K562 (cell line): ENCODE measurements at regions not wholly inside any gene's neighbourhood (a gene's known extent, or its start where the extent isn't known, plus 50 kb on each side); places are given as distances from the start of the nearest gene placed in this dataset.

ENCODE experiments used
- ARID1B ChIP-seq: fragments of 450-650 bp; IDR thresholded peaks from 2 replicates; pipeline ENCODE4 v1.6.1; 2016; ENCODE audit warnings: antibody characterized with exemption, mild to moderate bottlenecking, inconsistent platforms
- IFI16 ChIP-seq: fragments of 250-450 bp; sonication (Bioruptor Pico); IDR thresholded peaks from 2 replicates; pipeline ENCODE4 v2.1.2; 2022; ENCODE audit warnings: mild to moderate bottlenecking, inconsistent platforms
- PHF8 ChIP-seq: fragments of 200-600 bp; sonication (generic); IDR thresholded peaks from 2 replicates; pipeline ENCODE4 v1.6.1; 2012; ENCODE audit warnings: mixed run types, mild to moderate bottlenecking, inconsistent platforms, low read length, moderate library complexity, borderline replicate concordance
- POU5F1 ChIP-seq: fragments of 150-350 bp; IDR thresholded peaks from 2 replicates; pipeline ENCODE4 v1.6.1; 2014; ENCODE audit warnings: borderline replicate concordance, low read length, low read depth, mild to moderate bottlenecking; ENCODE audit not compliant: partially characterized antibody
- PURB ChIP-seq: sonication (generic); formaldehyde crosslinking; IDR thresholded peaks from 2 replicates; pipeline ENCODE4 v1.9.0; 2021; ENCODE audit warnings: low read depth, mild to moderate bottlenecking, missing genetic modification reagents
- SMAD2 ChIP-seq: fragments of 150-350 bp; IDR thresholded peaks from 2 replicates; pipeline ENCODE4 v1.6.1; 2014; ENCODE audit warnings: low read depth, mild to moderate bottlenecking, low read length
- ZNF134 ChIP-seq: fragments of 250-450 bp; sonication (Bioruptor Pico); conservative IDR thresholded peaks from 2 replicates; pipeline ENCODE4 v1.4.0; 2020
- ZNF175 ChIP-seq: fragments of 200-800 bp; sonication (Bioruptor generic); IDR thresholded peaks from 2 replicates; pipeline ENCODE4 v1.6.1; 2016; ENCODE audit warnings: low read depth, mild to moderate bottlenecking, missing genetic modification characterization, missing compliant biosample characterization
- ZNF217 ChIP-seq: sonication (generic); formaldehyde crosslinking; IDR thresholded peaks from 2 replicates; pipeline ENCODE4 v1.8.0; 2022; ENCODE audit warnings: mild to moderate bottlenecking, missing genetic modification reagents
- ZNF445 ChIP-seq: fragments of 250-450 bp; sonication (Bioruptor Pico); IDR thresholded peaks from 2 replicates; pipeline ENCODE4 v1.4.0; 2020; ENCODE audit warnings: low read depth, mild to moderate bottlenecking, moderate library complexity
- TF ChIP-seq, protein P1 (sequence below): fragments of 150-350 bp; IDR thresholded peaks from 2 replicates; pipeline ENCODE4 v1.6.1; 2014; ENCODE audit warnings: low read depth, mild to moderate bottlenecking, low read length, borderline replicate concordance
- TF ChIP-seq, protein P2 (sequence below): fragments of 250-450 bp; sonication (Bioruptor Pico); IDR thresholded peaks from 2 replicates; pipeline ENCODE4 v1.5.0; 2021; ENCODE audit warnings: mild to moderate bottlenecking, moderate library complexity
- TF ChIP-seq, protein P3 (sequence below): fragments of 250-450 bp; sonication (Bioruptor Pico); IDR thresholded peaks from 2 replicates; pipeline ENCODE4 v1.5.1; 2021; ENCODE audit warnings: mild to moderate bottlenecking
- TF ChIP-seq, protein P4 (sequence below): fragments of 450-650 bp; IDR thresholded peaks from 2 replicates; pipeline ENCODE4 v1.7.1; 2018; ENCODE audit warnings: mild to moderate bottlenecking, low read depth; ENCODE audit not compliant: partially characterized antibody
- TF ChIP-seq, protein P5 (sequence below): fragments of 250-450 bp; sonication (Bioruptor Pico); IDR thresholded peaks from 2 replicates; pipeline ENCODE4 v1.8.0; 2021; ENCODE audit warnings: mild to moderate bottlenecking, moderate library complexity

DNA sequence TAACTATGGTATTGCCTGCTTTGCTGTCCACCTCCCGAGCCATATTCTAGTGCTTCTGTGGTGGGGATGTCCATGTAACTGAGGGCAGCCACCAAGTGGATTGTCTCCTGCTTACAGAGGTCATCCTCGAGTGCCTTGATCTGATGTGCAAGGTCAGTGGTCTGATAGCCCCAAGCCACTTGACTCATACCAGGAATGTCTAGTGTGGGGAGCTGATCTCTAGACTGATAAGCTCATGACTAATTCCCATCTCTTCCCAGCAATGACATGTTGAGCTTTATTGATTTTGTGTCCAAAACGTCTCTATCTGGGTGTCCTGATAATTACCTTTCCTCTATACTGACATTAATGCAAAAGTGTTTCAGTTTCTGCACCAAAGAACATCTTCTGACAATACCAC, 168.4 kb upstream of the WDR1 start (continued):
- TF ChIP-seq, protein P1, sequence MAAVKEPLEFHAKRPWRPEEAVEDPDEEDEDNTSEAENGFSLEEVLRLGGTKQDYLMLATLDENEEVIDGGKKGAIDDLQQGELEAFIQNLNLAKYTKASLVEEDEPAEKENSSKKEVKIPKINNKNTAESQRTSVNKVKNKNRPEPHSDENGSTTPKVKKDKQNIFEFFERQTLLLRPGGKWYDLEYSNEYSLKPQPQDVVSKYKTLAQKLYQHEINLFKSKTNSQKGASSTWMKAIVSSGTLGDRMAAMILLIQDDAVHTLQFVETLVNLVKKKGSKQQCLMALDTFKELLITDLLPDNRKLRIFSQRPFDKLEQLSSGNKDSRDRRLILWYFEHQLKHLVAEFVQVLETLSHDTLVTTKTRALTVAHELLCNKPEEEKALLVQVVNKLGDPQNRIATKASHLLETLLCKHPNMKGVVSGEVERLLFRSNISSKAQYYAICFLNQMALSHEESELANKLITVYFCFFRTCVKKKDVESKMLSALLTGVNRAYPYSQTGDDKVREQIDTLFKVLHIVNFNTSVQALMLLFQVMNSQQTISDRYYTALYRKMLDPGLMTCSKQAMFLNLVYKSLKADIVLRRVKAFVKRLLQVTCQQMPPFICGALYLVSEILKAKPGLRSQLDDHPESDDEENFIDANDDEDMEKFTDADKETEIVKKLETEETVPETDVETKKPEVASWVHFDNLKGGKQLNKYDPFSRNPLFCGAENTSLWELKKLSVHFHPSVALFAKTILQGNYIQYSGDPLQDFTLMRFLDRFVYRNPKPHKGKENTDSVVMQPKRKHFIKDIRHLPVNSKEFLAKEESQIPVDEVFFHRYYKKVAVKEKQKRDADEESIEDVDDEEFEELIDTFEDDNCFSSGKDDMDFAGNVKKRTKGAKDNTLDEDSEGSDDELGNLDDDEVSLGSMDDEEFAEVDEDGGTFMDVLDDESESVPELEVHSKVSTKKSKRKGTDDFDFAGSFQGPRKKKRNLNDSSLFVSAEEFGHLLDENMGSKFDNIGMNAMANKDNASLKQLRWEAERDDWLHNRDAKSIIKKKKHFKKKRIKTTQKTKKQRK: no peak
- TF ChIP-seq ARID1B (peak; percentile 82), ZNF134 (CRISPR knock-in tag) (no peak), ZNF445 (no peak), ZNF217 (CRISPR knock-in tag) (no peak), IFI16 (CRISPR knock-in tag) (no peak), POU5F1 (no peak), PURB (CRISPR knock-in tag) (no peak), PHF8 (no peak), SMAD2 (no peak), ZNF175 (CRISPR knock-in tag) (no peak)
- TF ChIP-seq, protein P2, sequence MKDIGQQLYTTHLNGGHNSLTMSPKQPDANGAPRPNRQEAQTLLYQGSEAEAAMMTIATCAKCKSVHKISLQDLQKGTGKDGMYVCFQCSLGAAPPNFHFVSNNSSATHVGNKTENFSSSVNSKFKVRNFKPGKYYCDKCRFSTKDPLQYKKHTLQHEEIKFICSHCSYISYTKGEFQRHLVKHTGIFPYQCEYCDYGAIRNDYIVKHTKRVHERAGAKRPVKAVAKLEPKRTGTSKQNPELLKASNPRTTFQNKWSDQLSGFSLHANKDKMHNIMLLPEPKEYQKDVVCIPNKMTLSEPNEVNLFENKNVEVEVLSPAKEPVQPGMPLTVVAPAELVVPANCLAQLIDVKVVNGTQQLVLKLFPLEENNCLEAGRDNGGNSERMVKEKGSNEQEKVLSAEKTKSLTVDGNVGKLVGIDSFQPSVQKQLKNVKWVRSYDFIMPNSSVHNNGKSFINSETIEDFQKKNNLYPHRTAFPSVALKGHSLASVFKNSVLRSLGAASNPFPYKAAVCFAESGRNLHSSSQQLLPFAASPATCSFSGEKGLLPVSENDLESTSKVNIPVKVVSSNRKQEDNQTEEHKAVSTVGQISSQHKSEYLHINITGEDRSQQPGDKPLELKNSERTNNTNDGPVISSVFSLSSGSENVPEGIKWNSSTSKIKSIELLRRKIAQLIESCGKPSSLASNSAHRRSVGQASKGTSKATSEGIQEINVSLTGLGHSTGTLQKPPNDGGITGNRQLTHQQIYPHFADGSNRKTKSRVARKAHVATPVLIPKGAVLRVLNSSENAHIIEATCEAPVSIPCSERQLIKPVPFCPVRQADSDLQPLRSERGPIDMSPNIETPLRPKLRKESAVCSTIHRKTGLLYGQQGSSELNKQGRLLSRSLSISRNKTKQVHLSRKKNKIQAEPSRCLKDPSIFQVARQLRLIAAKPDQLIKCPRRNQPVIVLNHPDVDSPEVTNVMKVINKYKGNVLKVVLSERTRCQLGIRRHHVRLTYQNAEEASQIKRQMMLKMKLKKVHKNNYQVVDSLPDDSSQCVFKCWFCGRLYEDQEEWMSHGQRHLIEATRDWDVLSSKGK (CRISPR knock-in tag): no peak
- TF ChIP-seq, protein P3, sequence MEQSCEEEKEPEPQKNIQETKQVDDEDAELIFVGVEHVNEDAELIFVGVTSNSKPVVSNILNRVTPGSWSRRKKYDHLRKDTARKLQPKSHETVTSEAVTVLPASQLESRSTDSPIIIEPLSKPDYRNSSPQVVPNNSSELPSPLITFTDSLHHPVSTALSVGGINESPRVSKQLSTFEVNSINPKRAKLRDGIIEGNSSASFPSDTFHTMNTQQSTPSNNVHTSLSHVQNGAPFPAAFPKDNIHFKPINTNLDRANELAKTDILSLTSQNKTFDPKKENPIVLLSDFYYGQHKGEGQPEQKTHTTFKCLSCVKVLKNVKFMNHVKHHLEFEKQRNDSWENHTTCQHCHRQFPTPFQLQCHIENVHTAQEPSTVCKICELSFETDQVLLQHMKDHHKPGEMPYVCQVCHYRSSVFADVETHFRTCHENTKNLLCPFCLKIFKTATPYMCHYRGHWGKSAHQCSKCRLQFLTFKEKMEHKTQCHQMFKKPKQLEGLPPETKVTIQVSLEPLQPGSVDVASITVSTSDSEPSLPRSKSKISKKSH (CRISPR knock-in tag): no peak
- TF ChIP-seq, protein P4, sequence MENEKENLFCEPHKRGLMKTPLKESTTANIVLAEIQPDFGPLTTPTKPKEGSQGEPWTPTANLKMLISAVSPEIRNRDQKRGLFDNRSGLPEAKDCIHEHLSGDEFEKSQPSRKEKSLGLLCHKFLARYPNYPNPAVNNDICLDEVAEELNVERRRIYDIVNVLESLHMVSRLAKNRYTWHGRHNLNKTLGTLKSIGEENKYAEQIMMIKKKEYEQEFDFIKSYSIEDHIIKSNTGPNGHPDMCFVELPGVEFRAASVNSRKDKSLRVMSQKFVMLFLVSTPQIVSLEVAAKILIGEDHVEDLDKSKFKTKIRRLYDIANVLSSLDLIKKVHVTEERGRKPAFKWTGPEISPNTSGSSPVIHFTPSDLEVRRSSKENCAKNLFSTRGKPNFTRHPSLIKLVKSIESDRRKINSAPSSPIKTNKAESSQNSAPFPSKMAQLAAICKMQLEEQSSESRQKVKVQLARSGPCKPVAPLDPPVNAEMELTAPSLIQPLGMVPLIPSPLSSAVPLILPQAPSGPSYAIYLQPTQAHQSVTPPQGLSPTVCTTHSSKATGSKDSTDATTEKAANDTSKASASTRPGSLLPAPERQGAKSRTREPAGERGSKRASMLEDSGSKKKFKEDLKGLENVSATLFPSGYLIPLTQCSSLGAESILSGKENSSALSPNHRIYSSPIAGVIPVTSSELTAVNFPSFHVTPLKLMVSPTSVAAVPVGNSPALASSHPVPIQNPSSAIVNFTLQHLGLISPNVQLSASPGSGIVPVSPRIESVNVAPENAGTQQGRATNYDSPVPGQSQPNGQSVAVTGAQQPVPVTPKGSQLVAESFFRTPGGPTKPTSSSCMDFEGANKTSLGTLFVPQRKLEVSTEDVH: no peak
- TF ChIP-seq, protein P5, sequence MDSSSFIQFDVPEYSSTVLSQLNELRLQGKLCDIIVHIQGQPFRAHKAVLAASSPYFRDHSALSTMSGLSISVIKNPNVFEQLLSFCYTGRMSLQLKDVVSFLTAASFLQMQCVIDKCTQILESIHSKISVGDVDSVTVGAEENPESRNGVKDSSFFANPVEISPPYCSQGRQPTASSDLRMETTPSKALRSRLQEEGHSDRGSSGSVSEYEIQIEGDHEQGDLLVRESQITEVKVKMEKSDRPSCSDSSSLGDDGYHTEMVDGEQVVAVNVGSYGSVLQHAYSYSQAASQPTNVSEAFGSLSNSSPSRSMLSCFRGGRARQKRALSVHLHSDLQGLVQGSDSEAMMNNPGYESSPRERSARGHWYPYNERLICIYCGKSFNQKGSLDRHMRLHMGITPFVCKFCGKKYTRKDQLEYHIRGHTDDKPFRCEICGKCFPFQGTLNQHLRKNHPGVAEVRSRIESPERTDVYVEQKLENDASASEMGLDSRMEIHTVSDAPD (CRISPR knock-in tag): no peak
